HG02973 (cell line): ENCODE measurements at regions not wholly inside any gene's neighbourhood (a gene's known extent, or its start where the extent isn't known, plus 50 kb on each side); places are given as distances from the start of the nearest gene placed in this dataset.

Experiments used
- ATAC-seq: cut with Tn5 transposase; IDR thresholded peaks from one replicate; pipeline ENCODE4 v1.9.1; 2021; ENCODE audit warnings: moderate library complexity; ENCODE audit not compliant: unreplicated experiment

DNA sequence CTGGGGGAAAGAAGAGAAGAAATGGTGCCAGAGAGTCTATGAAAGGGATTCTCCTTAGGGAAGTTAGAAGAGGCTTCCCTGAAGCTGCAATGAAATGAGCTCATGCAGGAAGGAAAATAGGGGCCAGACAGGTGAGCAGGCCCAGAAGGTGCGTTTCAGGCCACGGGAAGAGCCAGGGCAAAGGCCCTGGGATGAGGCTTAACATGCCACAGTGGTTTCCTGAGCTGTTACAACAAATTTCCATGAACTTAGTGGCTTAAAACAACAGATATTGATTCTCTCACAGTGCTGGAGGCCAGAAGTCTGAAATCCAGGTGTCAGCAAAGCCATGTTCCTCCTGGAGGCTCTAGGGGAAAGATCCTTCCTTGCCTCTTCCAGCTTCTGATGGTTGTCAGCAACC, 167.9 kb downstream of the TFAP2C start:
- ATAC-seq = no peak

GRCh38 chr20:56798634-56799033, 169.5 kb downstream of the TFAP2C start:
- no peak for ATAC-seq

DNA sequence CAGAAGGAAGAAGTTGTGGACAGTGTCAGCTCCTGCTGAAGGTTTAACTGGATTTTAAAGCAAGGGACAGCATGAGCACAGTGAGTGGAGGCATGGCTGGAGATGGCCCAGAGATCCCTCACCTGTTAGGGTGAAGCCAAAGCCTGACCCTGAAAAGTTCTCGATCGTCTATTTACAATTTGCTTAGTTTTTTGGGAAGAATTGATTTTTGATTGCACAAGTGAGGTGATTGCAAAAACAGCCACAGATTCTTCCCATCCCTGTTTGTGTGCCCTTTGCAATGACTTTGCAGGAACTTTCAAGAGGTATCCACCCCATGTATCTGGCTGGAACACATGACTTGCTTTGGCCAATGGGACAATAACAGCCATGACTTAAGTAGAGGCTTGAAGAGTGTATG, 170.1 kb downstream of the TFAP2C start:
- no peak for ATAC-seq

- ATAC-seq = no peak
Observed at GRCh38 chr20:56800088-56800487, 171.0 kb downstream of the TFAP2C start.

- no peak for ATAC-seq
Observed at GRCh38 chr20:56801971-56802755, 173.1 kb downstream of the TFAP2C start.

DNA sequence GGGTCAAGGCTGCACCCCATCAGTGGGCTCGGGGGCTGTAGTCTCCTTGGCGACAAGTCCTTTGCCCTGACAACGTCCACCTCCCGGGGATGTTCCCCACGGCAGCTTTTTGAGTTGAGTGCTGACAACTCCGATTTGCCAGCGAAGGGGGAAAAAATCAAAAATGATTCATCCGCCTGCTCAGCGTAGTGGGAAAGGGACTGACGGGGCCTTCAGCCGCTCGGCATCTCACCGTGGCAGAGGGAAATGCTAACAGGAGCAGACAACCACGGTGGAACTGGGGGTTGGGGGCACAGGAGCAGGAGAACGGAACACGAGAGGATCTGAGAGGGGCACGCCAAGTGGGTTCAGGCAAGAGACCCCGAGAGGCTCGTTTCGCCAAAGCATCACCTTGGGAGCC, 173.7 kb downstream of the TFAP2C start:
- ATAC-seq = no peak

DNA sequence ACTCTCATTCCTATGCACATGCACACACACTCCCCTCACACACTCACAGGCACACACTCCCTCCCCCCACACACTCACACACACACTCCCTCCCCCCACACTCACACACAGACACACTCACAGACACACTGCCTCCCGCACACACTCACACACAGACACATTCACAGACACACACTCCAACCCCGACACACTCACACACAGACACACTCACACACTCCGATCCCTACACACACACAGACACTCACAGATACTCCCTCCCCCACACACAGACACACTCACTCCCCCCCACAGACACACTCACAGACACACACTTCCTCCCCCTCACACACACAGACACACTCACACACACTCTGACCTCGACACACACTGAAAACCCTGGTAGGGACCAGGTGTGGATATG, 176.2 kb downstream of the TFAP2C start:
- no peak for ATAC-seq

DNA sequence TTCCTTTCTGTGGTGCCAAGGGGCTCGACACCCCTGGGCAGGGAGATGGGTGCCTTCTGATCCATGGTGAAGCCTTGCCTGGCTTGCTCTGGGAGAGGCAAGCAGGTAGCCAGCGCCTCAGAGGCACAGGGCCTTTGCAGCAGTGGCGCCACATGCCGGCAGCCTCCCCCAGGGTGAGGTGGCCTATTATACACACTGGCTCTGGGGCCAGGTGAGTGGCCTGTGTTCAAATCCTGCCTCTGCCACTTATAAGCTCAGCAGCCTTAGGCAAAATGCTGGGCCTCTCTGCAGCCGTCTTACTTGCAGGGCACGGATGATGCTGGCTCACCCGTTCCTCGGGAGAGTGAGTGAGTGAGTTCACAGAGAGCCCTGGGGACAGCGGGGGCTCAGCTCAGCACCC, 176.9 kb downstream of the TFAP2C start:
- no peak for ATAC-seq

- no peak for ATAC-seq
Observed at GRCh38 chr20:56806952-56807517, 177.9 kb downstream of the TFAP2C start.

DNA sequence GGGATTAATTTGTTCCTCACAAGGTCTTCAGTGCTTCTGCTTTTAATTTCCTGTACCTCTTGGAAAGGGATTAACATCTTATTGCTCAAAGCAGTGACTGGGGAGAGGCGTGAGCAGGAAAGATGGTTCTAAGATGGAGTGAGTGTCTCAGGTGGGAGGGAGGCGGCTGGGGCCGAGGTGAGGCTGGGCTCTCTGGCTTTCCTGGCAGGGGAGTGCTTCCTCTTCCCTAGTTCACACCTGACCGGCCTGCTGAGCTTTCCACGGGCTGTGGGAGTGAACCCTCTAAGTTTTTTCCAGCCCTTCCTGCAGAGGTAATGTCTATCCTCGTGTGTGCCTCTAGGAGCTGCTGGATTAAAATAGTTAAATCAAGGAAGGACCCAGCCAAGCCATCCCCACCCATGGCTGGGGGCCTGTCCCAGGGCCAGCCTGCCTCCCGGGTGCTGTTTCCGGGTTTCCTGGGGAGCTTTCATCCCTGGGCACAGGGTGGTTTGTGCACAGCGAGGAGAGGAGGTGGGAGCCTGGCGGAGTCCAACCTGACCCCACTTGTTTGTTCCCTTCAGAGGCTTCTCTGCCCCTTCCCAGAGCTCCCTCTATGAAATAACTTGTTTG, 179.1 kb downstream of the TFAP2C start:
- no peak for ATAC-seq

DNA sequence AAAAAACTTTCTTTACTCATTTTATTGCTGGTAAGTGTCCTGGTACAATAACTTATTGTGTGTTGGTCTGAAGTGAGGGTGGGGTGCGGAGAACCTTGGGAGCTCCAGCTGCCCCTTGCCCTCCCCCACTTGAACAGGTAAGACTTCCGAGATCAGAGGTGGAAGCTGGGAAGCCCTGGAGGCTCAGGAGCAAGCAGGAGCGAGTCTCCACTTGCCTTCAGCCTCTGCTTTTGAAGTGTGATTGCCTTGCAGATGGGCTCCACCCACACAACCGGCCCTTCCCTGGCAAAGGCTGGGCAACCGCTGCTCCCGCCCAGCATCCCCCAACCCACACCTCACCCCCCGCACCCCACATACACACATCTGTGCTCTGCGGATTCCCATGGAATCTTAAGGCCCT, 179.6 kb downstream of the TFAP2C start:
- ATAC-seq = no peak

DNA sequence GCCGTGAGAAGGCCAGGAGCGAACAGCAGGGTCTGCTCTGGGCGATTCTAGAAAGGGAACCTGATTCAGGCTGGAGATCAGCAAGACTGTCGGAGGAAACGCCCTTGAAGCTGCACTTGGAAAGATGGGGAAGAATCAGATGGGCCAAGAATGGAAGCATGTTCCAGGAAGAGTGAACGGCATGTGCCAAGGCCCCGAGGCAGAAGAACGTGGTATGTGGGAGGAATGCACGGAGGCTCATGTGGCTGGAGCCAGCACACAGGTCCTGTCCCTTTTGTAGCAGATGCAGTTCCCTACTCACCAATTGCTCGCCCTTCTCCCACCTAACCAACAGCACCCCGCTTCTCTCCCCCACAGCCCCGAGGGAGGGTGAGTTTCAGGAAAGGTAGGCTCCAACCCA, 180.6 kb downstream of the TFAP2C start:
- ATAC-seq = no peak

GRCh38 chr20:56810141-56810540, 181.0 kb downstream of the TFAP2C start:
- no peak for ATAC-seq

DNA sequence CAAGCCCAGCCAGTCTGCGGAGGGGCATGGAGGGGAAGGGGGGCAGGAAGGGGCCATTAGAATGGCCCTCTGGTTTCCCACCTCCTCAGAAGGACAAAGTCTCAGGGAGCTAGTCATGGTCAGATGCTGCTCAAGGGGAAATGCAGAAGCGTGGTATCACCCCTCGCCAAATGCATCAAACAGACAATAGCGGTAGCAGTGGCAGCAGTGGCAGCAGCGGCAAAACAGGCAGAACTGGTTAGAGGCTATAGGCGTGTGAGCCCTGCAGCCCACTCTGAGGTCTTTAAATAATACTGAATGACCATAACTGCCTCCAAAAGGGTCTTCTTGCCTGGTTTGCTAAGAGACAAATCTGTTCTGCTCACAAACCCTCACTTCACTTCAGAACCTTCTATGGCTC, 186.7 kb downstream of the TFAP2C start:
- ATAC-seq = no peak

- no peak for ATAC-seq
Observed at GRCh38 chr20:56816349-56816748, 187.2 kb downstream of the TFAP2C start.

DNA sequence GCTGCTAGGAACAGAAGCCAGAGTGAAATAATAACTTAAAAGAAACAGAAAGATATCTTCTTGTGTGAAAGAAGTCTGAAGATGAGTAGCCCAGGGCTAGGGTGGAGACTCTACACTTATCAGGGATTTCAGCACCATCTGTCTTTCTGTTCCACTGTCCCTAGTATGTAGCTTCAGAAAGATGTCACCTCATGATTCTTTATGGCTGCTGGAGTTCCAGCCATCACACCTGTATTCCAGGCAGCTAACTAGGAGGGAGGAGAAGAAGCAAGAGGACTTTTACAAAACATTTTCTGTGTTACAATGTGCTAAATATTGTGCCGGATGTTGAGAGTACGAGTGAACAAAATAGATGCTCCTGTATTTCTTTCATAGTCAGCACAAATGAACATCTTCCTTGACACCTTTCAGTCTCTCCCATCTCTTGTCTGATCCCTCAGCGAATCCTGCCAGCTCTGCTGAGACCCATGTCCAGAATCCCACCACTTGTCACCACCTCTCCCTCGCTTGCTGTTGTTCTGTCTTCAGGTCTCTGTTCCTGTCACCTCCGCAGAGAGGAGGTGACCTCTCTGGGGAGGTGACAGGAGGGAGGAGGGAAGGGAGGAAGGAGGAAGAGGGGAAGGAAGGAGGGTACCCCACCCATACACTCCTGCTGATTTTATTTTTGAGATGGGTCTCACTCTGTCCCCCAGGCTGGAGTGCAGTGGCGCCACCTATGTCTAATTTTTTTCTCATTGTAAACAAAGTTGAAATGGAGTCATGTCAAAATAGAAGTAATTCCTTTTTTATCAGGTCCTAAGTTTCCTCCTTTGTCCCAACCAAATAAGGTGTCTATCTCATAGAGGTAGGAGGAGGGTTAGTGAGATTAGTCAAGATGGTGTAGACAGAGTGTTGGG, 188.9 kb downstream of the TFAP2C start:
- ATAC-seq = no peak

- ATAC-seq = no peak
Observed at GRCh38 chr20:56820984-56821383, 191.9 kb downstream of the TFAP2C start.

- ATAC-seq = no peak
Observed at GRCh38 chr20:56826306-56826704, 197.2 kb downstream of the TFAP2C start.

DNA sequence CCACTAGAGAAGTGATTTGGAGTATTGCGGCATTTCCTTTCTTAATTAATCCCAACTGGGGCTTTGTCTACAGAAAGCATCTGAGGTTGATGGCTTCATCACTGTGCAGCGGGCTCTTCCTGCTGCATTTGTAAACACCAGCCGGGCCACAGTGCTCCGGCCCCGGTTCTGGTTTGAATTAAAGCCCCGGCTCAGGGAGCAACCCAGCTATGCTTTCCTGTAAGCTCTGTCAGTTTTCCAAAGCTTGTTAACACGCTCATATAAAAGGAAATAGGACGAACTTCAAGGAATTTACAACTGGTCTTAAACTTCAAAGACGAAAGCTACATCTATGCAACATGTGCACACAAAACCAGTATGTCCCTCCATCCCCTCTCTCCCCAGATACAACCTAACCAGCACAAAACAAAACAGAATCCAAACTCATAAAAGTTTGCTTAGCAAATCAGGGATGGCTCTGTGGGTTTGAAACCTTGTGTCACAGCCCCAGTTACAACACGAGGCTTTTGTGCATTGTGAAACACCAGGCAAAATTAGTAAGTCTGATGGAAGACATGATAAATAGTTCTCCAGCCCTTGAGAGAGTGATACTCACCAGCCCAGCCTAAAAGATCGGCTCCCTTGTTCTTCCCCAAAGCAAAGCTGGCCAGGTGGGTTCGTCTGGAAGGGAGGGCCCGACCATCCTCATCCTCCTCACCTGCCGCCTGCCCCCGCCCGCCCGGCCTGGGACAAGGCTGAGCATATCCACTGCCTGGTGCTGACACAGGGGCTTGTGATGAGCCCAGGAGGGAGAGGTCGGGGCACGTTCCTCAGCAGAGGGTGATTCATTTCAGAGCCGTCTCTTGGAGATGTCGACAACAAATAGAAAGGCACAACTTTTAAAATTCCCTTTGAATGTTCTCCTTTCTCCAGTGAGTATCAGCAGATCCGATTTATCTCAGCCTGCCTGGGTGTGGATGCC, 197.9 kb downstream of the TFAP2C start:
- no peak for ATAC-seq

DNA sequence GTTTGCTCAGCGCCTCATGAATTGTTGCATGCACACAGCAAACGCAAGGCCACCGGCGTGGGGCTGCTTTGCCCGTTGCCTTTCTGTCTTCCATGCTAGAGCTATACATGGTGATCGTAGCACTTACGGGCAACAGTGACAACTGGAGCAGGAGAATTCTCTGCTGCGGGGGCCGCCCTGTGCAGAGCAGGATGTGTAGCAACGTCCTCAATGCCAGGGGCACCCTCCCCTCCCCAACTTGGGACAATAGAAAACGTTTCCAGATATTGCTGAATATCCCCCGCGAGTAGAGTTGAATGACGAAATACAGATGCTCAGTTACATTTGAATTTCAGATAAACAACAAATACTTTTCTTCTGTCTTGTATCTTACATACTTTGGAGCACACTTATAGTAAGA, 198.7 kb downstream of the TFAP2C start:
- no peak for ATAC-seq
